ENCODE measurements at regions not wholly inside any gene's neighbourhood (a gene's known extent, or its start where the extent isn't known, plus 50 kb on each side); places are given as distances from the start of the nearest gene placed in this dataset.

DNA sequence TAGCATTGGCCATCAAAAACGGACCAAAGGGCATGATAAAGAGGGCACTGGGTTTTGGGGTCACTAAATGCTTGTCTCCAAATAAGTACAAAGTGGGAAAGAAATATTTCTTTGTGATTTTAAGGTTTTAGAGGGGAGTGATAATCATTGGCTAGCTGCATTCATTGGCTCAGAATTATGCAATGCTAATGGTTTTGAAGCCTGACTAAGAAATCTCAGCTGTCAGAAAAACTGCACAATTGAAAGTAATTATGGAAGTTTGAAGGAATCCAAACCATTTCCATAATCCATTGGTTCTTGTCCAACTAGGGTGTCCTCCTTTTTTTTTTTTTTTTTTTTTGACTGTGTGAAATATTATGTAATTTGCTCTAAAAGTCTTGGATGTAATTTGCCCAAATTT lies 88.2 kb upstream of the ARGLU1 start:
- Histone ChIP-seq H3K4me1 (peaks cover 0 to 18% (median 2%) of the 10 kb centered on the region in 12 donors), H3K27ac (no peak overlapping the region), H3K9me3 (no peaks in the 10 kb centered on the region), H3K27me3 (no peaks in the 10 kb centered on the region), H3K36me3 (no peaks in the 10 kb centered on the region), H3K4me3 (no peak overlapping the region)
- WGBS, 4 donors: 66 to 72% (median 68%) methylated on average over 1 of the region's 1 CpG
- no peak for DNase-seq
- ATAC-seq: no peak
- intact Hi-C loops (cut with DNase I): no loop called here
- TF ChIP-seq, protein P1, sequence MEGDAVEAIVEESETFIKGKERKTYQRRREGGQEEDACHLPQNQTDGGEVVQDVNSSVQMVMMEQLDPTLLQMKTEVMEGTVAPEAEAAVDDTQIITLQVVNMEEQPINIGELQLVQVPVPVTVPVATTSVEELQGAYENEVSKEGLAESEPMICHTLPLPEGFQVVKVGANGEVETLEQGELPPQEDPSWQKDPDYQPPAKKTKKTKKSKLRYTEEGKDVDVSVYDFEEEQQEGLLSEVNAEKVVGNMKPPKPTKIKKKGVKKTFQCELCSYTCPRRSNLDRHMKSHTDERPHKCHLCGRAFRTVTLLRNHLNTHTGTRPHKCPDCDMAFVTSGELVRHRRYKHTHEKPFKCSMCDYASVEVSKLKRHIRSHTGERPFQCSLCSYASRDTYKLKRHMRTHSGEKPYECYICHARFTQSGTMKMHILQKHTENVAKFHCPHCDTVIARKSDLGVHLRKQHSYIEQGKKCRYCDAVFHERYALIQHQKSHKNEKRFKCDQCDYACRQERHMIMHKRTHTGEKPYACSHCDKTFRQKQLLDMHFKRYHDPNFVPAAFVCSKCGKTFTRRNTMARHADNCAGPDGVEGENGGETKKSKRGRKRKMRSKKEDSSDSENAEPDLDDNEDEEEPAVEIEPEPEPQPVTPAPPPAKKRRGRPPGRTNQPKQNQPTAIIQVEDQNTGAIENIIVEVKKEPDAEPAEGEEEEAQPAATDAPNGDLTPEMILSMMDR (IDR thresholded peaks at IDR 0.05): no peak
- TF ChIP-seq POLR2A (IDR thresholded peaks at IDR 0.05): no peak

DNA sequence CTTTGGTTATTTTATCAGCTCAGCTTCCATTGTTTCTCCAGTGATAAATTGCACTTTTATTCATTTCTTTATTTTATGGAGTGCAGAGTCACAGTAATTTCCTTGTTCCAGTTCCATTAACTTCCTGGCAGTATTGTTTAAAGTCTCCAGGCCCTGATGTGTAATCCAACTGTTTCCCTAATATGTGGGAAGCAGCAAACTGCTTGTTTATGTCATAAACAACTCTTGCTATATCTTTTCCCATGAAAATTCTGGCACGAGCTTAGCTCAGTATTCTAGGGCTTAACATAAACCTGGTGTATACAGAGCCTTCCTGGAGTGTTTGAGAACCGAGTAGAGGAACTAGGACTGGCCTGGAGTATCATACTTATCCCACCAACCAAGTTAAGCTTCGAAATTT lies 83.5 kb upstream of the ARGLU1 start:
- TF ChIP-seq, protein P1 (IDR thresholded peaks at IDR 0.05): no peak
- TF ChIP-seq POLR2A (IDR thresholded peaks at IDR 0.05): no peak
- intact Hi-C loops (cut with DNase I): no loop called here
- H3K9me3 ChIP-seq: no peaks in the 10 kb centered on the region
- no peaks in the 10 kb centered on the region for H3K36me3 ChIP-seq
- 53 to 69% (median 58%) methylated on average over 3 of the region's 3 CpGs for WGBS, 4 donors
- peak in 1 of 4 donors; percentile 86 for ATAC-seq
- H3K4me1 ChIP-seq: peaks cover 0 to 18% (median under 1%) of the 10 kb centered on the region in 12 donors
- peak overlapping the region in 11 of 12 donors; percentile 25 to 84 (median 57) for H3K27ac ChIP-seq
- no peak for DNase-seq
- H3K4me3 ChIP-seq: no peak overlapping the region
- H3K27me3 ChIP-seq: no peaks in the 10 kb centered on the region

DNA sequence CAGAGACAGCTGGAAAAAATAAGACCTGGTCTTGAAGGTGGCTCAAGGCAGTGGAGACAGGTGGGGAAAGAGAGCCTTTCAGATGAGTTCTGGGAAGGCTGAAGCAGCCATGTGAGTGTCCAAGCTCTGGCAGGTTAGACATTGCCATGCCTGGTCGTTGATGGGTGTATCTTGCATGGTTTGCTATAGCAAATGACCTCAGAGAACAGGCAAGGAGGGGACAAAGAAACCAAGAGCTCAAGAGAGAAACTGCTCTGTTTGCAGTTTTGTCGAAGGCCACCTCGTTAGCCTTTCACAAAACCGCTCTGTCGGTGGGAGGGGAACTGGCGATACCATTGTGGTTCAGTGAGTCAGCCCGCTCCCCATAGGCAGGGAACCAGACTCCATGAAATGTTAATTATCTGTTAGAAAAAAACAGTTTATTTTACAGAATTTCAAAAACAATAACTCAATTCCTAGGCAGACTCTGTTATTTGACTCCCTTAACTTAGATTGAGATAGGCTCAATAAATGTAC lies 82.8 kb upstream of the ARGLU1 start:
- Histone ChIP-seq H3K4me3 (no peak overlapping the region), H3K9me3 (no peaks in the 10 kb centered on the region), H3K4me1 (peaks cover 0 to 16% (median 0%) of the 10 kb centered on the region in 12 donors), H3K27ac (peak overlapping the region in 10 of 12 donors; percentile 25 to 84 (median 60)), H3K27me3 (no peaks in the 10 kb centered on the region), H3K36me3 (no peaks in the 10 kb centered on the region)
- intact Hi-C loops (cut with DNase I): no loop called here
- TF ChIP-seq, protein P1 (IDR thresholded peaks at IDR 0.05): no peak
- TF ChIP-seq POLR2A (IDR thresholded peaks at IDR 0.05): no peak
- no peak for DNase-seq
- WGBS, 4 donors: 90 to 95% (median 94%) methylated on average over 7 of the region's 7 CpGs
- ATAC-seq: no peak

DNA sequence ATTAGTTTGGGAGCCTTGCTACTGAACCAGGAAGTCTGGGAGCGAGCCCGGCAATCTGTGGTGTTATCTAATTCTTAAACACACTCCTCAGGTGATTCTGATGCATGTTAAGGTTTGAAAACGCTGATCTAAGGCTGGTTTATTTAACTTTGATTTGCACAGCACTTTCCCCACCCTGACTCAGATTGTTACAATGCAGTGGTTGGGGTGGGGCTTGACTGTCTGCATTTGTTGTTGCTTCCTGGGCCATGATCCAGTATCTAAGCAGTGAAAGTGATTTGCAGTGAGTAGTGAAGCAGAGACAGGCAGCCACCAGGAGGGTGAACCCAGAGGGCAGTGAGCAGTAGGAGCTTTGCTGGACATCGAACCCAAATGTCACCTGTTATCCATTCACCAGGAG lies 81.6 kb upstream of the ARGLU1 start:
- H3K4me3 ChIP-seq: no peak overlapping the region
- 61 to 74% (median 64%) methylated on average over 4 of the region's 4 CpGs for WGBS, 4 donors
- no peaks in the 10 kb centered on the region for H3K27me3 ChIP-seq
- peak in 1 of 5 donors; percentile 31 for DNase-seq
- H3K9me3 ChIP-seq: no peaks in the 10 kb centered on the region
- TF ChIP-seq POLR2A (IDR thresholded peaks at IDR 0.05): no peak
- TF ChIP-seq, protein P1 (IDR thresholded peaks at IDR 0.05): no peak
- ATAC-seq: peak in 3 of 4 donors; percentile 22 to 68 (median 60)
- no peaks in the 10 kb centered on the region for H3K36me3 ChIP-seq
- H3K27ac ChIP-seq: peak overlapping the region in 5 of 12 donors; percentile 1 to 79 (median 64)
- peaks cover 0 to 16% (median 0%) of the 10 kb centered on the region in 12 donors for H3K4me1 ChIP-seq
- intact Hi-C loops (cut with DNase I): no loop called here
